Upper lobe of left lung (tissue), 4 donors: ENCODE measurements at regions not wholly inside any gene's neighbourhood (a gene's known extent, or its start where the extent isn't known, plus 50 kb on each side); places are given as distances from the start of the nearest gene placed in this dataset.

Source experiments
- CTCF ChIP-seq, 6 experiments: fragments of 450-650 bp in 4 of 6; fragments of 200-600 bp in 2 of 6; sonication (generic) in 2 of 6; IDR thresholded peaks; one replicate each; pipeline ENCODE4 v1.5.1; 2016 to 2019; ENCODE audit warnings: antibody characterized with exemption in 6 of 6
- EP300 ChIP-seq, 4 donors: sonication (generic); formaldehyde crosslinking; IDR thresholded peaks; one replicate each; pipeline ENCODE4 v1.5.1; 2017; ENCODE audit warnings: antibody characterized with exemption in 4 of 4, control low read depth in 2 of 4
- POLR2A ChIP-seq, 4 donors: fragments of 450-650 bp; IDR thresholded peaks; one replicate each; pipeline ENCODE4 v1.5.1; 2016 to 2017; ENCODE audit warnings: antibody characterized with exemption in 4 of 4, mild to moderate bottlenecking in 2 of 4

GRCh38 chr12:131568336-131568735 lies 142.6 kb upstream of the SFSWAP start:
- no peak for TF ChIP-seq CTCF (IDR thresholded peaks at IDR 0.05)
- no peak for TF ChIP-seq POLR2A (IDR thresholded peaks at IDR 0.05)
- no peak for TF ChIP-seq EP300 (IDR thresholded peaks at IDR 0.05)
